PFSK-1 (cell line): ENCODE measurements at regions not wholly inside any gene's neighbourhood (a gene's known extent, or its start where the extent isn't known, plus 50 kb on each side); places are given as distances from the start of the nearest gene placed in this dataset.

Experiments used
- FOXP2 ChIP-seq: optimal IDR thresholded peaks from 2 replicates; pipeline ENCODE3; 2011; ENCODE audit warnings: borderline replicate concordance, control low read depth, inconsistent platforms; ENCODE audit not compliant: insufficient read depth; ENCODE audit errors: extremely low read length, extremely low read depth
- POLR2AphosphoS5 ChIP-seq: IDR thresholded peaks from 2 replicates; pipeline ENCODE4 v1.6.1; 2012; ENCODE audit warnings: low read depth, mild to moderate bottlenecking, control low read depth, low read length, moderate library complexity
- SIN3A ChIP-seq: IDR thresholded peaks from 2 replicates; pipeline ENCODE4 v1.6.1; 2012; ENCODE audit warnings: mild to moderate bottlenecking, low read length, moderate library complexity, borderline replicate concordance; ENCODE audit not compliant: insufficient read depth
- TAF1 ChIP-seq: IDR thresholded peaks from 2 replicates; pipeline ENCODE4 v1.6.1; 2012; ENCODE audit warnings: low read length, control low read depth, borderline replicate concordance; ENCODE audit not compliant: insufficient read depth
- TF ChIP-seq, protein P1 (sequence below), 2 experiments: IDR thresholded peaks; 2 replicates each; pipeline versions ENCODE4 v1.6.1 to v1.8.0; 2011 to 2012; ENCODE audit warnings: low read depth in 2 of 2, low read length in 2 of 2, control low read depth in 1 of 2, inconsistent platforms in 1 of 2, mild to moderate bottlenecking in 1 of 2, moderate library complexity in 1 of 2; ENCODE audit not compliant: insufficient read depth in 1 of 2

DNA sequence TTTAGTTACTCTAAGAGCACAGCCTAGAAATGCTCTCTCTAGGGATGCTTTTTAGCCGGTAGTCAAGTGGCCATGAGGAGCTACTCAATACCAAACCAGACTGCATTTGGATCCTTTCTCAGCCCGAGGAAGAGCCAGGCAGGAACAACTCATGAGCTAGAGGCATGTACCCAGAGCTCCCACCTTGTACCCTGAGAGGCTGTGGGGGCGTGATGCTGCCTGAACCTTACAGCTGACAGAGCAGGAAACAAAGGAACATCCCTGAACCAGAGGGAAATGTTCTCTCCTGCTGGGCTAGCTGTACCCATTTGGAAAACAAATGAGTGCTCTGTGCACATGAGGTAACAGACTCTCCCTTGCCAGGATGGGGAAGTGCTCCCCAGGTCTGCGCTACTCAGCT is 131.6 kb downstream of the OSR1 start:
- TF ChIP-seq TAF1 (no peak), FOXP2 (no peak), SIN3A (no peak), POLR2AphosphoS5 (no peak)
- TF ChIP-seq, protein P1, sequence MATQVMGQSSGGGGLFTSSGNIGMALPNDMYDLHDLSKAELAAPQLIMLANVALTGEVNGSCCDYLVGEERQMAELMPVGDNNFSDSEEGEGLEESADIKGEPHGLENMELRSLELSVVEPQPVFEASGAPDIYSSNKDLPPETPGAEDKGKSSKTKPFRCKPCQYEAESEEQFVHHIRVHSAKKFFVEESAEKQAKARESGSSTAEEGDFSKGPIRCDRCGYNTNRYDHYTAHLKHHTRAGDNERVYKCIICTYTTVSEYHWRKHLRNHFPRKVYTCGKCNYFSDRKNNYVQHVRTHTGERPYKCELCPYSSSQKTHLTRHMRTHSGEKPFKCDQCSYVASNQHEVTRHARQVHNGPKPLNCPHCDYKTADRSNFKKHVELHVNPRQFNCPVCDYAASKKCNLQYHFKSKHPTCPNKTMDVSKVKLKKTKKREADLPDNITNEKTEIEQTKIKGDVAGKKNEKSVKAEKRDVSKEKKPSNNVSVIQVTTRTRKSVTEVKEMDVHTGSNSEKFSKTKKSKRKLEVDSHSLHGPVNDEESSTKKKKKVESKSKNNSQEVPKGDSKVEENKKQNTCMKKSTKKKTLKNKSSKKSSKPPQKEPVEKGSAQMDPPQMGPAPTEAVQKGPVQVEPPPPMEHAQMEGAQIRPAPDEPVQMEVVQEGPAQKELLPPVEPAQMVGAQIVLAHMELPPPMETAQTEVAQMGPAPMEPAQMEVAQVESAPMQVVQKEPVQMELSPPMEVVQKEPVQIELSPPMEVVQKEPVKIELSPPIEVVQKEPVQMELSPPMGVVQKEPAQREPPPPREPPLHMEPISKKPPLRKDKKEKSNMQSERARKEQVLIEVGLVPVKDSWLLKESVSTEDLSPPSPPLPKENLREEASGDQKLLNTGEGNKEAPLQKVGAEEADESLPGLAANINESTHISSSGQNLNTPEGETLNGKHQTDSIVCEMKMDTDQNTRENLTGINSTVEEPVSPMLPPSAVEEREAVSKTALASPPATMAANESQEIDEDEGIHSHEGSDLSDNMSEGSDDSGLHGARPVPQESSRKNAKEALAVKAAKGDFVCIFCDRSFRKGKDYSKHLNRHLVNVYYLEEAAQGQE (IDR thresholded peaks at IDR 0.05; ENCODE audit: insufficient read depth in 1 of 2, low read depth in 2 of 2, low read length in 2 of 2) = no peak

DNA sequence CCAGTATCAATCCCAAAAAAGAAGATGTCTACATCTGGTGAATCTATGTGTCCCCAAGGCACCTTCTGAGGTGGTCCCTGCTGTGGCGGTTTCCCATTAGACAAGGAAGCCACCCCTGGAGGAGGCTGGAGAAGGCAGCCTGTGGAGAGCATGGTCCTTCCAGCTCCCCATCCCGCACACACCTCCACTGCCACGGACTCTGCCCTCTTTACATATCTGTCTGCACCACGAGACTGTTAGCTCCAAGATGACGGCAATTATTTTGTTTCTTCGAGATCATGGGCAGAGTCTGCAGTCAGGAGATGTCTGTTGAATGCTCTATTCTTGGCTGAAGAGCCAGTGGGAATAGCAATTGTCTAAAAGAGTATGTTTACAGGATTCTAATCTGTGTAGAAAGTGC is 132.0 kb downstream of the OSR1 start:
- TF ChIP-seq, protein P1 (IDR thresholded peaks at IDR 0.05; ENCODE audit: insufficient read depth in 1 of 2, low read depth in 2 of 2, low read length in 2 of 2) = no peak
- TF ChIP-seq FOXP2 (no peak), TAF1 (no peak), POLR2AphosphoS5 (no peak)

DNA sequence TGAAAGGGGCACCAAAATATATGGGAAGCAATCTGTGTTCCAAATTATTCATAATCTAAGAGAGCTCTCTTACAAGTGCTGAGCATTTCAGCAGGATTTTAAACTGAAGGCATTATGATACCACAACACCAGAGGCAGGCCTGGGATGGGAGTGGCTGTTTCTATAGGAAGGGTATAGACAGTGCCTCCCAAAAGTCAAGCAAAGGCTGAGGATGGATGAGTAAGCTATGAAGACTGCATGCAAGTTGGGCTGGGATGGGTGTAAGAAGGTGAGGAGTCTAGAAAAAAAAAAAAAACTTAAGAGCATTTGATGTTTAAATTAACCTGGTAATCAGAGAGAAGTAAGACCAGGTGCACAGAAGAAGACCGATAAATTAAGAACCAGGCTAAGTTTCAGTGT is 132.5 kb downstream of the OSR1 start:
- no peak for TF ChIP-seq SIN3A
- TF ChIP-seq TAF1 = no peak
- TF ChIP-seq POLR2AphosphoS5 = no peak
- TF ChIP-seq, protein P1 (IDR thresholded peaks at IDR 0.05; ENCODE audit: insufficient read depth in 1 of 2, low read depth in 2 of 2, low read length in 2 of 2) = no peak
- no peak for TF ChIP-seq FOXP2

DNA sequence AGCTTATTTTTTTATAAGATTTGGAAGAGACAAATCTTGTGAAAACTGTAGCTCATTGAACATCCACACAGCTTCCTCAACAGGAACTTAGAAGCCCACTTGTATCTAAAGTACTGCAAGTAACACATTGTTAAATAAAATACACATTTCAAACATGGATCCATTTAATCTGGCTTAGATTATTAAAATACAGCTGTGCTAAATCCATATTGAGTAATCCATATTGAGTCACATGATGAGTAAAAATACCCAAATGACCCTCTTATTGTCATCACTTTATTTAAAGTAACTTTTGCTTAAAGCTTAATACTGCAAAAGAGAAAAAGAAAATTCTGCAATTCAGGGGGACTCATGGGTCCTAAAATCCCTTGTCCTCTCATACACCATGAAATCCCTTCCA is 133.3 kb downstream of the OSR1 start:
- TF ChIP-seq, protein P1 (IDR thresholded peaks at IDR 0.05; ENCODE audit: insufficient read depth in 1 of 2, low read depth in 2 of 2, low read length in 2 of 2) = no peak
- no peak for TF ChIP-seq TAF1
- no peak for TF ChIP-seq POLR2AphosphoS5
- no peak for TF ChIP-seq FOXP2
- no peak for TF ChIP-seq SIN3A

DNA sequence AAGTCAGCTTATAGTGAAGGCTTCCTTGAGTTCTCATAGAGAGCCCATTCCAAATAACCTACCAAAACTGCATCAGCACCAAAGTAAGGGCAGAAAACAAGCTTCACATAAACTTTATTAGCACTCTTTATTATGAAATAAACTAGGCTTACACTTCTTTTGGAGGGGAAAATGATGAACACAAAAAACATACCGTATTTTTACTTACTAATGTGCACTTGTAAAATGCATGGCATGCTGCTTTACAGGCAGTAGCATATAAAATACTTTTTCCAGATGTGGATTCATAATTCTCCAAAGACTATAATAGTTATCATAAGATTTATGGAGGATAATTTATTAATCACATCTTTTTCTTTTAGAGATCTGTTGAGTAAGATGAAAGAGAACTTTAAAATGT is 133.9 kb downstream of the OSR1 start:
- no peak for TF ChIP-seq TAF1
- no peak for TF ChIP-seq SIN3A
- TF ChIP-seq, protein P1 (IDR thresholded peaks at IDR 0.05; ENCODE audit: insufficient read depth in 1 of 2, low read depth in 2 of 2, low read length in 2 of 2) = no peak
- TF ChIP-seq POLR2AphosphoS5 = no peak
- TF ChIP-seq FOXP2 = no peak
